Activated T-helper 2 cell treated with anti-CD3 and anti-CD28 coated beads, Interferon-gamma antibody, Interleukin-2, Interleukin-4, amounts not matched to agents 10 μg/mL and 5 μg/mL and 100 μg/mL, durations not matched to agents 14 hours and 24 hours and 36 hours (primary cell): ENCODE measurements at regions not wholly inside any gene's neighbourhood (a gene's known extent, or its start where the extent isn't known, plus 50 kb on each side); places are given as distances from the start of the nearest gene placed in this dataset.

Experiments
- DNase-seq: peaks from one replicate; pipeline ENCODE4 v3.0.0; 2021; ENCODE audit warnings: low spot score
- H3K27ac Mint-ChIP-seq: one replicate; pipeline ENCODE4 v1.8.0; 2021; ENCODE audit warnings: mixed read lengths
- H3K27me3 Mint-ChIP-seq: one replicate; pipeline ENCODE4 v1.8.0; 2021; ENCODE audit warnings: low read depth, mixed read lengths
- H3K36me3 Mint-ChIP-seq: one replicate; pipeline ENCODE4 v1.8.0; 2021; ENCODE audit warnings: low read depth, mixed read lengths
- H3K4me1 Mint-ChIP-seq: one replicate; pipeline ENCODE4 v1.8.0; 2021; ENCODE audit warnings: low read depth, mixed read lengths
- H3K4me3 Mint-ChIP-seq: one replicate; pipeline ENCODE4 v1.8.0; 2021; ENCODE audit warnings: low read depth, mild to moderate bottlenecking, moderate library complexity, mixed read lengths
- H3K9me3 Mint-ChIP-seq: one replicate; pipeline ENCODE4 v1.8.0; 2021; ENCODE audit warnings: mixed read lengths
- intact Hi-C: fragments of 100-400 bp; cut with micrococcal nuclease; formaldehyde crosslinking; loops from one replicate; pipeline ENCODE4 v1.15.1; 2023

- intact Hi-C loops: no loop called here
- no peaks in the 10 kb centered on the region for H3K36me3 Mint-ChIP-seq
- H3K27ac Mint-ChIP-seq: no peak overlapping the region
- no peaks in the 10 kb centered on the region for H3K27me3 Mint-ChIP-seq
- H3K4me1 Mint-ChIP-seq: no peaks in the 10 kb centered on the region
- DNase-seq: no peak
- H3K9me3 Mint-ChIP-seq: no peaks in the 10 kb centered on the region
- H3K4me3 Mint-ChIP-seq: no peak overlapping the region
Observed at GRCh38 chr20:40245829-40246228, 443.2 kb downstream of the MAFB start.

GRCh38 chr20:40244286-40244685, 444.8 kb downstream of the MAFB start:
- no peak for DNase-seq
- no peaks in the 10 kb centered on the region for H3K27me3 Mint-ChIP-seq
- no peaks in the 10 kb centered on the region for H3K36me3 Mint-ChIP-seq
- H3K27ac Mint-ChIP-seq: no peak overlapping the region
- H3K4me1 Mint-ChIP-seq: no peaks in the 10 kb centered on the region
- no peaks in the 10 kb centered on the region for H3K9me3 Mint-ChIP-seq
- no peak overlapping the region for H3K4me3 Mint-ChIP-seq
- intact Hi-C loops: no loop called here

GRCh38 chr20:40241596-40242343, 447.3 kb downstream of the MAFB start:
- no peak for DNase-seq
- no peak overlapping the region for H3K4me3 Mint-ChIP-seq

GRCh38 chr20:40238511-40238910, 450.5 kb downstream of the MAFB start:
- Mint-ChIP-seq H3K27me3 (no peaks in the 10 kb centered on the region), H3K36me3 (no peaks in the 10 kb centered on the region)
- intact Hi-C loops: no loop called here

More at GRCh38 chr20:40241596-40242343, 447.3 kb downstream of the MAFB start:
- Mint-ChIP-seq H3K4me1 (no peaks in the 10 kb centered on the region), H3K9me3 (no peaks in the 10 kb centered on the region), H3K27me3 (no peaks in the 10 kb centered on the region), H3K27ac (no peak overlapping the region), H3K36me3 (no peaks in the 10 kb centered on the region)
- intact Hi-C loops: no loop called here

GRCh38 chr20:40234593-40234992, 454.4 kb downstream of the MAFB start:
- H3K4me1 Mint-ChIP-seq: no peaks in the 10 kb centered on the region
- no peak overlapping the region for H3K27ac Mint-ChIP-seq
- no peaks in the 10 kb centered on the region for H3K36me3 Mint-ChIP-seq
- intact Hi-C loops: no loop called here
- no peak overlapping the region for H3K4me3 Mint-ChIP-seq
- DNase-seq: no peak
- no peaks in the 10 kb centered on the region for H3K27me3 Mint-ChIP-seq
- H3K9me3 Mint-ChIP-seq: no peaks in the 10 kb centered on the region

More at GRCh38 chr20:40238511-40238910, 450.5 kb downstream of the MAFB start:
- Mint-ChIP-seq H3K4me3 (no peak overlapping the region), H3K4me1 (no peaks in the 10 kb centered on the region), H3K27ac (no peak overlapping the region), H3K9me3 (no peaks in the 10 kb centered on the region)
- DNase-seq: no peak

GRCh38 chr20:40233406-40233805, 455.6 kb downstream of the MAFB start:
- H3K36me3 Mint-ChIP-seq: no peaks in the 10 kb centered on the region
- no peak overlapping the region for H3K4me3 Mint-ChIP-seq
- no peak overlapping the region for H3K27ac Mint-ChIP-seq
- intact Hi-C loops: no loop called here
- no peaks in the 10 kb centered on the region for H3K27me3 Mint-ChIP-seq
- H3K4me1 Mint-ChIP-seq: no peaks in the 10 kb centered on the region
- no peak for DNase-seq
- H3K9me3 Mint-ChIP-seq: no peaks in the 10 kb centered on the region

GRCh38 chr20:40232756-40233155, 456.3 kb downstream of the MAFB start:
- intact Hi-C loops: no loop called here
- H3K27ac Mint-ChIP-seq: no peak overlapping the region
- no peak overlapping the region for H3K4me3 Mint-ChIP-seq
- DNase-seq: no peak
- no peaks in the 10 kb centered on the region for H3K27me3 Mint-ChIP-seq
- H3K9me3 Mint-ChIP-seq: no peaks in the 10 kb centered on the region
- no peaks in the 10 kb centered on the region for H3K4me1 Mint-ChIP-seq
- no peaks in the 10 kb centered on the region for H3K36me3 Mint-ChIP-seq

GRCh38 chr20:40232273-40232672, 456.8 kb downstream of the MAFB start:
- Mint-ChIP-seq H3K27ac (no peak overlapping the region), H3K9me3 (no peaks in the 10 kb centered on the region), H3K36me3 (no peaks in the 10 kb centered on the region), H3K4me3 (no peak overlapping the region), H3K27me3 (no peaks in the 10 kb centered on the region), H3K4me1 (no peaks in the 10 kb centered on the region)
- DNase-seq: no peak
- intact Hi-C loops: no loop called here

GRCh38 chr20:40230486-40230885, 458.6 kb downstream of the MAFB start:
- Mint-ChIP-seq H3K36me3 (no peaks in the 10 kb centered on the region), H3K9me3 (no peaks in the 10 kb centered on the region), H3K27ac (no peak overlapping the region), H3K27me3 (no peaks in the 10 kb centered on the region), H3K4me1 (no peaks in the 10 kb centered on the region), H3K4me3 (no peak overlapping the region)
- DNase-seq: no peak
- intact Hi-C loops: no loop called here

- DNase-seq: no peak
- Mint-ChIP-seq H3K4me3 (no peak overlapping the region), H3K9me3 (no peaks in the 10 kb centered on the region), H3K27me3 (no peaks in the 10 kb centered on the region), H3K4me1 (no peaks in the 10 kb centered on the region), H3K36me3 (no peaks in the 10 kb centered on the region), H3K27ac (no peak overlapping the region)
- intact Hi-C loops: no loop called here
Observed at GRCh38 chr20:40225596-40225995, 463.4 kb downstream of the MAFB start.

- Mint-ChIP-seq H3K4me1 (no peaks in the 10 kb centered on the region), H3K27me3 (no peaks in the 10 kb centered on the region), H3K27ac (no peak overlapping the region), H3K9me3 (no peaks in the 10 kb centered on the region), H3K4me3 (no peak overlapping the region), H3K36me3 (no peaks in the 10 kb centered on the region)
- DNase-seq: no peak
- intact Hi-C loops: no loop called here
Observed at GRCh38 chr20:40223810-40224209, 465.2 kb downstream of the MAFB start.

GRCh38 chr20:40218971-40219370, 470.1 kb downstream of the MAFB start:
- intact Hi-C loops: no loop called here
- no peaks in the 10 kb centered on the region for H3K27me3 Mint-ChIP-seq
- no peak for DNase-seq
- no peak overlapping the region for H3K4me3 Mint-ChIP-seq
- H3K4me1 Mint-ChIP-seq: no peaks in the 10 kb centered on the region
- H3K27ac Mint-ChIP-seq: no peak overlapping the region
- H3K36me3 Mint-ChIP-seq: no peaks in the 10 kb centered on the region
- no peaks in the 10 kb centered on the region for H3K9me3 Mint-ChIP-seq

GRCh38 chr20:40218316-40218969, 470.6 kb downstream of the MAFB start:
- Mint-ChIP-seq H3K4me3 (no peak overlapping the region), H3K27me3 (no peaks in the 10 kb centered on the region), H3K9me3 (no peaks in the 10 kb centered on the region), H3K36me3 (no peaks in the 10 kb centered on the region), H3K4me1 (no peaks in the 10 kb centered on the region), H3K27ac (no peak overlapping the region)
- intact Hi-C loops: no loop called here
- DNase-seq: no peak
